ENCODE measurements at regions not wholly inside any gene's neighbourhood (a gene's known extent, or its start where the extent isn't known, plus 50 kb on each side); places are given as distances from the start of the nearest gene placed in this dataset.

DNA sequence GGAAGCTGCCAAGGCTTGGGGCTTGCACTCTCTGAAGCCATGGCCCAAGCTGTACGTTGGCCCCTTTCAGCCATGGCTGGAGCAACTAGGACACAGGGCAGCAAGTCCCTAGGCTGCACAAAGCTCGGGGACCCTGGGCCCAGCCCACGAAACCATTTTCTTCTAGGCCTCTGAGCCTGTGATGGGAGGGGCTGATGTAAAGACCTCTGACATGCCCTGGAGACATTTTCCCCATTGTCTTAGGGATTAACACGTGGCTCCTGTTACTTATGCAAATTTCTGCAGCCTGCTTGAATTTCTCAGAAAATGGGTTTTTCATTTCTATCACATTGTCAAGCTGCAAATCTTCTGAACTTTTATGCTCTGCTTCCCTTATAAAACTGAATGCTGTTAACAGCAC is 83.0 kb upstream of the DAP start:
- Histone ChIP-seq H3K9me3 (no peaks in the 10 kb centered on the region), H3K27ac (no peak overlapping the region), H3K27me3 (no peaks in the 10 kb centered on the region), H3K4me3 (no peak overlapping the region), H3K4me1 (no peaks in the 10 kb centered on the region), H3K36me3 (no peaks in the 10 kb centered on the region)
- DNase-seq: no peak
- ATAC-seq: no peak
- intact Hi-C loops (cut with DNase I): no loop called here
- TF ChIP-seq CTCF (IDR thresholded peaks at IDR 0.05): no peak

- intact Hi-C loops (cut with DNase I): no loop called here
- Histone ChIP-seq H3K27me3 (no peaks in the 10 kb centered on the region), H3K4me1 (no peaks in the 10 kb centered on the region), H3K27ac (no peak overlapping the region), H3K9me3 (no peaks in the 10 kb centered on the region), H3K36me3 (no peaks in the 10 kb centered on the region), H3K4me3 (no peak overlapping the region)
- TF ChIP-seq CTCF (IDR thresholded peaks at IDR 0.05): no peak
- no peak for DNase-seq
- no peak for ATAC-seq
These were observed 81.8 kb upstream of the DAP start for GRCh38 chr5:10842823-10843222.

DNA sequence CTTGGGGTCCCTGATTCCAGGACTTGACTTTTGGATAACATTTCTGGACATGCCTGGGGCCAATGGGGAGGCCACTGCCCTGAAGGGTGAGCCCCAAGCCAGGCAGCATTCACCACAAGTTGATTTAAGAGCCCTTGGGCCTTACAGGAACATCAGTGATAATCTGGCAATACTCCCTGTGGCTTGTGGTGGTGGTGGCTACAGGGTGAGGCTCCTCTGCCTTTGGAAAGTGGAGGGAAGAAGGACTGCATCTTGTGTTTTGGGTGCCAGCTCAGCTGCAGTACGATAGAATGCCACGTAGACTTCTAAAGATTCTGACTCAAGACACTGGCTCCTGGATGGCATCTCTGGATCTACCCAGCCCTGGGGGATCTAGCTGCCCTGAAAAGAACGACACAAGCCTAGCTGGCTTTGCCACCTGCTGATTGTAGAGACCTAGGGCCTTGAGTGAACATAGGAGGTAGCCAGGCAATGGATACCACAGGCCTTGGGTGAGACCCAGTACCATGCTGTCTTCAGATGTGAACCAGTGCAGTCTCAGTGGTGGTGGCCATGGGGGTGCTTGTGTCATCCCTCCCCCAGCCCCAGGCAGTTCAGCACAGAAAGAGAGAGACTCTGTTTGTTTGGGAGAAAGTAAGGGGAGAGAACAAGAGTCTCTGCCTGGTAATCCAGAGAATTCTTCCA is 79.0 kb upstream of the DAP start:
- intact Hi-C loops (cut with DNase I): no loop called here
- ATAC-seq: no peak
- no peak overlapping the region for H3K4me3 ChIP-seq
- TF ChIP-seq CTCF (IDR thresholded peaks at IDR 0.05): no peak
- H3K9me3 ChIP-seq: no peaks in the 10 kb centered on the region
- H3K36me3 ChIP-seq: no peaks in the 10 kb centered on the region
- H3K27me3 ChIP-seq: no peaks in the 10 kb centered on the region
- H3K27ac ChIP-seq: no peak overlapping the region
- DNase-seq: no peak
- no peaks in the 10 kb centered on the region for H3K4me1 ChIP-seq

DNA sequence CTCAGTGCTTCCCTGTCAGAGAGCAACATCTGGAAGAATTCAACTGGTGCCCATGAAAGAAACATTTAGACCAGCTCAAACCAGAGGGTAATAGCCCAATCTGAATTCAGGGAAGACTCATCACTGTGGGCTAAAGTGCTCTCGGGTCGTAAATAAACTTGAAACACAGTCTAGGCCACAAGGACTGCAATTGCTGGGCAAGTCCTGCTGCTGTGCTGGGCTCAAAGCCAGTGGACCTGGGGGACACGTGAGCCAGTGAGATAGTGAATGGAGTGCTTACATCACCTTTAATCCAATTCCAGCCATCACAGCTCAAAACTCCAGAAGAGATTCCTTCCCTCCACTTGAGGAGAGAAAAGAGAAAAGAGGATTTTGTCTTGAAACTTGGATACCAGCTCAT is 78.1 kb upstream of the DAP start:
- no peak for TF ChIP-seq CTCF (IDR thresholded peaks at IDR 0.05)
- no peak for DNase-seq
- Histone ChIP-seq H3K4me3 (no peak overlapping the region), H3K9me3 (no peaks in the 10 kb centered on the region), H3K36me3 (no peaks in the 10 kb centered on the region), H3K27me3 (no peaks in the 10 kb centered on the region), H3K4me1 (no peaks in the 10 kb centered on the region), H3K27ac (no peak overlapping the region)
- intact Hi-C loops (cut with DNase I): no loop called here
- no peak for ATAC-seq

DNA sequence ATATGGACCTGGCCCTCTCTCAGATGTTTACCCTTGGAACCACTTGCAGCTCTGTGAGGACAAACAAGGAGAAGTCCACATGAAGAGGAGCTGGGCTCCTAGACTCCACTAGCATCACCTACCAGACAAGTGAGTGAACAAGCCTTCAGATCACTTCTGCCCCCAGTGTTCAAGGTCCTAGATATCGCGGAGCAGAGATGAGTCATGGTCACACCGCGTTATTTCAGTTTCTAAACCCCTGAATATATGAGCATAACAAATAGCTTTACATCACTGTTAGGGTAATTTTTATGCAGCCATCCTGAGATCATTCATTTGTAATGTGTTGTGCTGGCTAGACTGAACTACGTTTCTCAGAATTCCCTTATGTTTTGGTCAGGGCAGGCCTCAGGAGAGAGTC is 77.0 kb upstream of the DAP start:
- H3K27me3 ChIP-seq: no peaks in the 10 kb centered on the region
- H3K36me3 ChIP-seq: no peaks in the 10 kb centered on the region
- H3K4me3 ChIP-seq: no peak overlapping the region
- no peaks in the 10 kb centered on the region for H3K9me3 ChIP-seq
- no peaks in the 10 kb centered on the region for H3K4me1 ChIP-seq
- ATAC-seq: no peak
- H3K27ac ChIP-seq: no peak overlapping the region
- intact Hi-C loops (cut with DNase I): no loop called here
- DNase-seq: no peak
- no peak for TF ChIP-seq CTCF (IDR thresholded peaks at IDR 0.05)

GRCh38 chr5:10836986-10837385 is 76.0 kb upstream of the DAP start:
- TF ChIP-seq CTCF (IDR thresholded peaks at IDR 0.05): no peak
- DNase-seq (no peak), ATAC-seq (no peak)
- Histone ChIP-seq H3K4me3 (no peak overlapping the region), H3K27ac (no peak overlapping the region), H3K27me3 (no peaks in the 10 kb centered on the region), H3K36me3 (no peaks in the 10 kb centered on the region), H3K9me3 (no peaks in the 10 kb centered on the region), H3K4me1 (no peaks in the 10 kb centered on the region)
- intact Hi-C loops (cut with DNase I): no loop called here

Data from upper lobe of right lung (tissue), 1 donor.